ENCODE measurements at regions not wholly inside any gene's neighbourhood (a gene's known extent, or its start where the extent isn't known, plus 50 kb on each side); places are given as distances from the start of the nearest gene placed in this dataset.

DNA sequence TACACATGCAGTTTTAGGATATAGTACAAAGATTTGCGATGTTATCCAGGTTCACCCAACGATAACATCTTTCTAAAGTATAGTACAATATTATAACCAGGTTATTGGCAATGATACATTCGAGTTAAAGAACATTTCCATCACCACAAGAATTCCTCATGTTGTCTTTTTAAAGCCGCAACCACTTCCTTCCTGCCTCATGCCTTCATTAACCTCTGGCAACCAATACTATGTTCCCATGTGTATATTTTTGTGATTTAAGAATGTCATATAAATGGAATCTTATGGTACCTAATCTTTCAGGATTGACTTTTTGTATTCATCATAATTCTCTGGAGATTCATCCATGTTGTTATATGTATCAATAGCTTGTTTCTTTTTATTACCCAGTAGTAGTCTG is 1183.2 kb downstream of the CDH11 start:
- TF ChIP-seq TCF12 (IDR thresholded peaks at IDR 0.05; ENCODE audit: low read depth) (no peak), NFIC (IDR thresholded peaks at IDR 0.05) (no peak), YY1 (IDR thresholded peaks at IDR 0.05; ENCODE audit: low read depth) (no peak), ZBTB7A (IDR thresholded peaks at IDR 0.05; ENCODE audit: low read depth) (no peak), EP300 (IDR thresholded peaks at IDR 0.05; ENCODE audit: borderline replicate concordance) (no peak), FOXM1 (IDR thresholded peaks at IDR 0.05; ENCODE audit: borderline replicate concordance, low read depth) (no peak)
- TF ChIP-seq, protein P1, sequence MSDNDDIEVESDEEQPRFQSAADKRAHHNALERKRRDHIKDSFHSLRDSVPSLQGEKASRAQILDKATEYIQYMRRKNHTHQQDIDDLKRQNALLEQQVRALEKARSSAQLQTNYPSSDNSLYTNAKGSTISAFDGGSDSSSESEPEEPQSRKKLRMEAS (IDR thresholded peaks at IDR 0.05), result no peak
- TF ChIP-seq, protein P2, sequence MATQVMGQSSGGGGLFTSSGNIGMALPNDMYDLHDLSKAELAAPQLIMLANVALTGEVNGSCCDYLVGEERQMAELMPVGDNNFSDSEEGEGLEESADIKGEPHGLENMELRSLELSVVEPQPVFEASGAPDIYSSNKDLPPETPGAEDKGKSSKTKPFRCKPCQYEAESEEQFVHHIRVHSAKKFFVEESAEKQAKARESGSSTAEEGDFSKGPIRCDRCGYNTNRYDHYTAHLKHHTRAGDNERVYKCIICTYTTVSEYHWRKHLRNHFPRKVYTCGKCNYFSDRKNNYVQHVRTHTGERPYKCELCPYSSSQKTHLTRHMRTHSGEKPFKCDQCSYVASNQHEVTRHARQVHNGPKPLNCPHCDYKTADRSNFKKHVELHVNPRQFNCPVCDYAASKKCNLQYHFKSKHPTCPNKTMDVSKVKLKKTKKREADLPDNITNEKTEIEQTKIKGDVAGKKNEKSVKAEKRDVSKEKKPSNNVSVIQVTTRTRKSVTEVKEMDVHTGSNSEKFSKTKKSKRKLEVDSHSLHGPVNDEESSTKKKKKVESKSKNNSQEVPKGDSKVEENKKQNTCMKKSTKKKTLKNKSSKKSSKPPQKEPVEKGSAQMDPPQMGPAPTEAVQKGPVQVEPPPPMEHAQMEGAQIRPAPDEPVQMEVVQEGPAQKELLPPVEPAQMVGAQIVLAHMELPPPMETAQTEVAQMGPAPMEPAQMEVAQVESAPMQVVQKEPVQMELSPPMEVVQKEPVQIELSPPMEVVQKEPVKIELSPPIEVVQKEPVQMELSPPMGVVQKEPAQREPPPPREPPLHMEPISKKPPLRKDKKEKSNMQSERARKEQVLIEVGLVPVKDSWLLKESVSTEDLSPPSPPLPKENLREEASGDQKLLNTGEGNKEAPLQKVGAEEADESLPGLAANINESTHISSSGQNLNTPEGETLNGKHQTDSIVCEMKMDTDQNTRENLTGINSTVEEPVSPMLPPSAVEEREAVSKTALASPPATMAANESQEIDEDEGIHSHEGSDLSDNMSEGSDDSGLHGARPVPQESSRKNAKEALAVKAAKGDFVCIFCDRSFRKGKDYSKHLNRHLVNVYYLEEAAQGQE (IDR thresholded peaks at IDR 0.05; ENCODE audit: low read depth), result no peak

DNA sequence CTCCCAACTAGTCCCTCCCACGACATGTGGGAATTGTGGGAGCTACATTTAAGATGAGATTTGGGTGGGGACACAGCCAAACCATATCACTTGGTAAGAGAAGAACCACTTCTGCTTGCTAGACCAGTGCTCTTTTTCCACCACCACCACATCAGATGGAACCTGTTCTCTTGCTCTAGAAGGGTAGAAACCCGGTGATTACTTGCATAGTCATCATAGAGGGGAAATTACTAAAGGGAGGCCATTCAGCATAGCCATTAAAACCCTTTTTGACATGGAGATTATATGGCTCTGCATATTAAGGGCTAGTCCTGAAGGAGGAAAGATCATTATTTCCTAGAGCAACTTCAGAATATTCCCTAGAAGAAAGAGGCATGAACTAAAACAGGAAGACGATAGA is 1188.0 kb downstream of the CDH11 start:
- TF ChIP-seq FOXM1 (IDR thresholded peaks at IDR 0.05; ENCODE audit: borderline replicate concordance, low read depth), result no peak
- TF ChIP-seq, protein P2 (IDR thresholded peaks at IDR 0.05; ENCODE audit: low read depth), result no peak
- TF ChIP-seq, protein P3, sequence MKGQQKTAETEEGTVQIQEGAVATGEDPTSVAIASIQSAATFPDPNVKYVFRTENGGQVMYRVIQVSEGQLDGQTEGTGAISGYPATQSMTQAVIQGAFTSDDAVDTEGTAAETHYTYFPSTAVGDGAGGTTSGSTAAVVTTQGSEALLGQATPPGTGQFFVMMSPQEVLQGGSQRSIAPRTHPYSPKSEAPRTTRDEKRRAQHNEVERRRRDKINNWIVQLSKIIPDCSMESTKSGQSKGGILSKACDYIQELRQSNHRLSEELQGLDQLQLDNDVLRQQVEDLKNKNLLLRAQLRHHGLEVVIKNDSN (IDR thresholded peaks at IDR 0.05), result no peak
- TF ChIP-seq, protein P1 (IDR thresholded peaks at IDR 0.05), result no peak

DNA sequence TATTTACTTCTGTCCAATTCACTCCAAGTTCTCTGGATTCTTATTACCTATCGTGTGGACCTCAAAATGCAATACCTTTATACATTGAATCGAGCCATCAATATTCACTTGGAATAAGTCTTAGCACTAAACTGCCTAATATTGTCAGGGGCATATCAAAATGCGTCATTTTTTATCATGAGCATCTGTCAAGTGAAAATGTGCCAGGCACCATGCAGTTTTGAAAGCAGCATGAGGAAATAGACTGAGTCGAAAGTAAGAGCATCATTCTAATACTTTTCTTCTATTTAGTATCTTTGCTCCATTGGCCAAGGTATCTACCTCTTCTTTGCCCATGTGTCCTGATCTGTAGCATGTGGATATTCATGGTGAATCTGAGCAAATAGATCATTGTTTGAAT is 1193.4 kb downstream of the CDH11 start:
- TF ChIP-seq, protein P1 (IDR thresholded peaks at IDR 0.05), result no peak
- TF ChIP-seq, protein P2 (IDR thresholded peaks at IDR 0.05; ENCODE audit: low read depth), result no peak
- TF ChIP-seq FOXM1 (IDR thresholded peaks at IDR 0.05; ENCODE audit: borderline replicate concordance, low read depth), result no peak

DNA sequence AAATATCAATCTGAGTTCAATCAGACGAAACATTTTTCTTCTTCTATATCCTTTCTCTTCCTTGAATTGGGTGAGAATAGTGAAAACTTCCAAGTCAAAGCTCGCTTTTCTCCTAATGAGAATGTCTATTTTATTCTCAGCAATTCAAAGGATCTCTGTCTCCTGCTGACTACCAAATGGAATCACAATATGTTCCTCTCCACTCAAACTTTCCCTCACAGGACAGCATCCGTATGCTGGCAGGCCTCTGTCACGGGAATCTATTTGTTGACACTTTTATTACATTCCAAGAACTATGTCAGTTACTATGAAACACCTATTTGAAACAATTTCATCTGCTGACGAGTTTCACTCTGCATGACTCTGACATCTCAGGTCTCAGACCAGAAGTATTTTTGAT is 1196.6 kb downstream of the CDH11 start:
- TF ChIP-seq CREB1 (IDR thresholded peaks at IDR 0.05; ENCODE audit: low read depth) (no peak), YY1 (IDR thresholded peaks at IDR 0.05; ENCODE audit: low read depth) (no peak), EP300 (IDR thresholded peaks at IDR 0.05; ENCODE audit: borderline replicate concordance) (no peak), CEBPB (IDR thresholded peaks at IDR 0.05) (no peak), RAD21 (IDR thresholded peaks at IDR 0.05; ENCODE audit: low read depth) (no peak), ZBTB7A (IDR thresholded peaks at IDR 0.05; ENCODE audit: low read depth) (no peak), NFIC (IDR thresholded peaks at IDR 0.05) (no peak), EGR1 (IDR thresholded peaks at IDR 0.05) (no peak), FOXM1 (IDR thresholded peaks at IDR 0.05; ENCODE audit: borderline replicate concordance, low read depth) (no peak), TAF1 (IDR thresholded peaks at IDR 0.05; ENCODE audit: low read depth) (no peak), TCF12 (IDR thresholded peaks at IDR 0.05; ENCODE audit: low read depth) (no peak), TEAD4 (IDR thresholded peaks at IDR 0.05) (no peak)
- TF ChIP-seq, protein P1 (IDR thresholded peaks at IDR 0.05), result no peak
- TF ChIP-seq, protein P2 (IDR thresholded peaks at IDR 0.05; ENCODE audit: low read depth), result no peak
- TF ChIP-seq, protein P3 (IDR thresholded peaks at IDR 0.05), result no peak
